ENCODE measurements at regions not wholly inside any gene's neighbourhood (a gene's known extent, or its start where the extent isn't known, plus 50 kb on each side); places are given as distances from the start of the nearest gene placed in this dataset.

GRCh38 chr3:5271372-5271683 lies 83.8 kb downstream of the EDEM1 start:
- TF ChIP-seq CTCF (conservative IDR thresholded peaks at IDR 0.05) = no peak
- no peak for TF ChIP-seq EZH2 (IDR thresholded peaks at IDR 0.05; ENCODE audit: low read depth)
